ENCODE measurements at regions not wholly inside any gene's neighbourhood (a gene's known extent, or its start where the extent isn't known, plus 50 kb on each side); places are given as distances from the start of the nearest gene placed in this dataset.
"Not testable (repeated sequence)": the region's sequence is repeated elsewhere in the genome, so short reads cannot be mapped to it uniquely, and the experiment has no call there.

- no peak for DNase-seq (ENCODE audit: extremely low spot score)
- POLR2A ChIA-PET = no interaction called here
- CTCF ChIA-PET = no interaction called here
- no peak for TF ChIP-seq L3MBTL2 (conservative IDR thresholded peaks at IDR 0.05)
These were observed 186.6 kb downstream of the TM9SF2 start for GRCh38 chr13:99687723-99688397.

GRCh38 chr13:99686944-99687411 lies 185.7 kb downstream of the TM9SF2 start:
- TF ChIP-seq ZNF384 (IDR thresholded peaks at IDR 0.05) = no peak
- no peak for TF ChIP-seq FOXK2 (IDR thresholded peaks at IDR 0.05)
- no peak for TF ChIP-seq ARNT (IDR thresholded peaks at IDR 0.05)
- TF ChIP-seq FOXM1 (IDR thresholded peaks at IDR 0.05; ENCODE audit: borderline replicate concordance) = no peak
- no peak for TF ChIP-seq TARDBP (IDR thresholded peaks at IDR 0.05)
- TF ChIP-seq, protein P1, sequence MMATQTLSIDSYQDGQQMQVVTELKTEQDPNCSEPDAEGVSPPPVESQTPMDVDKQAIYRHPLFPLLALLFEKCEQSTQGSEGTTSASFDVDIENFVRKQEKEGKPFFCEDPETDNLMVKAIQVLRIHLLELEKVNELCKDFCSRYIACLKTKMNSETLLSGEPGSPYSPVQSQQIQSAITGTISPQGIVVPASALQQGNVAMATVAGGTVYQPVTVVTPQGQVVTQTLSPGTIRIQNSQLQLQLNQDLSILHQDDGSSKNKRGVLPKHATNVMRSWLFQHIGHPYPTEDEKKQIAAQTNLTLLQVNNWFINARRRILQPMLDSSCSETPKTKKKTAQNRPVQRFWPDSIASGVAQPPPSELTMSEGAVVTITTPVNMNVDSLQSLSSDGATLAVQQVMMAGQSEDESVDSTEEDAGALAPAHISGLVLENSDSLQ (IDR thresholded peaks at IDR 0.05) = no peak
- TF ChIP-seq LEF1 (IDR thresholded peaks at IDR 0.05; ENCODE audit: borderline replicate concordance) = no peak
- TF ChIP-seq SP1 (IDR thresholded peaks at IDR 0.05) = no peak
- TF ChIP-seq HDGF (IDR thresholded peaks at IDR 0.05; ENCODE audit: borderline replicate concordance) = no peak
- TF ChIP-seq FOXA1 (IDR thresholded peaks at IDR 0.05) = no peak
- DNase-seq (ENCODE audit: extremely low spot score) = no peak
- ChIA-PET CTCF (no interaction called here), POLR2A (interaction anchor here (0.6 kb wide), 1 partner anchor 9 kb away, joined by 3 read pairs; no protein-coding TSS in a partner anchor)

GRCh38 chr13:99686157-99686572 lies 184.9 kb downstream of the TM9SF2 start:
- ChIA-PET CTCF (interaction anchor here (0.8 kb wide), 1 partner anchor 9 kb away, joined by 3 read pairs; no protein-coding TSS in a partner anchor), POLR2A (no interaction called here)
- no peak for TF ChIP-seq SUZ12 (IDR thresholded peaks at IDR 0.05)
- no peak for TF ChIP-seq BHLHE40 (IDR thresholded peaks at IDR 0.05; ENCODE audit: borderline replicate concordance)
- no peak for TF ChIP-seq FOXM1 (IDR thresholded peaks at IDR 0.05; ENCODE audit: borderline replicate concordance)
- TF ChIP-seq, protein P1 (IDR thresholded peaks at IDR 0.05) = no peak
- no peak for TF ChIP-seq NFRKB (IDR thresholded peaks at IDR 0.05)
- no peak for TF ChIP-seq SP1 (IDR thresholded peaks at IDR 0.05)
- no peak for TF ChIP-seq ZNF384 (IDR thresholded peaks at IDR 0.05)
- no peak for TF ChIP-seq CTBP1 (IDR thresholded peaks at IDR 0.05; ENCODE audit: borderline replicate concordance)
- TF ChIP-seq ELF4 (IDR thresholded peaks at IDR 0.05) = no peak
- TF ChIP-seq FOXK2 (IDR thresholded peaks at IDR 0.05) = no peak
- no peak for TF ChIP-seq LEF1 (IDR thresholded peaks at IDR 0.05; ENCODE audit: borderline replicate concordance)
- no peak for TF ChIP-seq HDGF (IDR thresholded peaks at IDR 0.05; ENCODE audit: borderline replicate concordance)
- TF ChIP-seq FOXA1 (IDR thresholded peaks at IDR 0.05) = no peak
- no peak for DNase-seq (ENCODE audit: extremely low spot score)

GRCh38 chr13:99681695-99682094 lies 180.4 kb downstream of the TM9SF2 start:
- ChIA-PET POLR2A (no interaction called here), CTCF (no interaction called here)
- DNase-seq (ENCODE audit: extremely low spot score) = no peak
- TF ChIP-seq BHLHE40 (IDR thresholded peaks at IDR 0.05; ENCODE audit: borderline replicate concordance) (no peak), FOXM1 (IDR thresholded peaks at IDR 0.05; ENCODE audit: borderline replicate concordance) (no peak)

GRCh38 chr13:99677116-99677951 lies 176.1 kb downstream of the TM9SF2 start:
- POLR2A ChIA-PET = interaction anchor here (0.7 kb wide), 1 partner anchor 614 kb away, joined by 3 read pairs; no protein-coding TSS in a partner anchor

DNA sequence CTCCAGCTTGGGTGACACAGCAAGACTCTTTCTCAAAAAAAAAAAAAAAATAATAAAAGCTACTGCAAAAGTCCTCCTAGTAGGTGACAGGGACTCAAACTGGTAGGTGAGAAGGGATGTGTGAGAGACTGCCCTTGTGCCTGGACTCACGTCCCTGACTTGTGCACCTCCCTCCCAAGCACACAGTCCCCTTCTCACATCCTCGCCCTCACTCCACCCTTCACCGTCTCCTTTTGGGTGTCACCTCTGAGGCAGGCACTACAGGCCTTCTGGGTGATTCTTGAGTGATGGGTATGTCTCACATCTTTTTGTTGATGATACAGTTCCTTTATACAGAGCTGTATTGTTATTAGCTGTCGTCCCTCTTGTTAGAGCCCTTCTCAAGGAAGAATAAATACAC lies 170.5 kb downstream of the TM9SF2 start:
- CTCF ChIA-PET = no interaction called here
- POLR2A ChIA-PET = no interaction called here
- TF ChIP-seq SUZ12 (IDR thresholded peaks at IDR 0.05) (no peak), LEF1 (IDR thresholded peaks at IDR 0.05; ENCODE audit: borderline replicate concordance) (no peak), ELF4 (IDR thresholded peaks at IDR 0.05) (no peak), BHLHE40 (IDR thresholded peaks at IDR 0.05; ENCODE audit: borderline replicate concordance) (no peak), HDGF (IDR thresholded peaks at IDR 0.05; ENCODE audit: borderline replicate concordance) (no peak), FOXK2 (IDR thresholded peaks at IDR 0.05) (no peak), FOXA1 (IDR thresholded peaks at IDR 0.05) (no peak), CTBP1 (IDR thresholded peaks at IDR 0.05; ENCODE audit: borderline replicate concordance) (no peak), NFRKB (IDR thresholded peaks at IDR 0.05) (no peak)
- DNase-seq (ENCODE audit: extremely low spot score) = no peak

More at GRCh38 chr13:99677116-99677951, 176.1 kb downstream of the TM9SF2 start:
- no peak for DNase-seq (ENCODE audit: extremely low spot score)
- TF ChIP-seq NFRKB (IDR thresholded peaks at IDR 0.05) (no peak), CTBP1 (IDR thresholded peaks at IDR 0.05; ENCODE audit: borderline replicate concordance) (peak; percentile 81; the same call in 1 of the 2 replicates), ARNT (IDR thresholded peaks at IDR 0.05) (peak; percentile 76), FOXK2 (IDR thresholded peaks at IDR 0.05) (no peak), LEF1 (IDR thresholded peaks at IDR 0.05; ENCODE audit: borderline replicate concordance) (peak; percentile 67; the same call in 1 of the 2 replicates), L3MBTL2 (conservative IDR thresholded peaks at IDR 0.05) (0 out of 2 replicates have a peak, but pooled peaks have one; percentile 17), ZNF384 (IDR thresholded peaks at IDR 0.05) (peak; percentile 11; the same call in 1 of the 2 replicates), ELF4 (IDR thresholded peaks at IDR 0.05) (no peak), TARDBP (IDR thresholded peaks at IDR 0.05) (no peak)
- TF ChIP-seq, protein P1 (IDR thresholded peaks at IDR 0.05) = peak; percentile 92
- CTCF ChIA-PET = interaction anchor here (1.1 kb wide), 1 partner anchor 9 kb away, joined by 3 read pairs; no protein-coding TSS in a partner anchor

DNA sequence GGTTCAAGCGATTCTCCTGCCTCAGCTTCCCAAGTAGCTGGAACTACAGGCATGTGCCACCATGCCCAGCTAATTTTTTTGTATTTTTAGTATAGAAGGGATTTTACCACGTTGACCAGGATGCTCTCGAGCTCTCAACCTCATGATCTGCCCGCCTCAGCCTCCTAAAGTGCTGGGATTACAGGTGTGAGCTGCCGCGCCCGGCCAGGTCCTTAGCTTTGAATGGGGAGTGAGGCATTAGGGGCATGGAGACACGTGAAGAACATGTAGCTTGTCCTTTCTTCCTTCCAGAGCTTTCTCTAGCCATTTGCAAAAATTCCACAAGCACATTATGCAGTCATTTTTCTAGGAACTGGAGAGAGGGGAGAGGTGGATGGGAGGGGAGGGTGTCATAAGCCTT lies 167.8 kb downstream of the TM9SF2 start:
- POLR2A ChIA-PET; DNase-seq (ENCODE audit: extremely low spot score); CTCF ChIA-PET: not testable (repeated sequence)

All from HEK293T (cell line).